ENCODE measurements at regions not wholly inside any gene's neighbourhood (a gene's known extent, or its start where the extent isn't known, plus 50 kb on each side); places are given as distances from the start of the nearest gene placed in this dataset.
"Not testable (repeated sequence)": the region's sequence is repeated elsewhere in the genome, so short reads cannot be mapped to it uniquely, and the experiment has no call there.

- DNase-seq, result no peak
Observed at GRCh38 chr5:66425842-66426241, 170.4 kb upstream of the MAST4 start.

GRCh38 chr5:66426259-66427138 is 169.7 kb upstream of the MAST4 start:
- DNase-seq, result no peak

DNA sequence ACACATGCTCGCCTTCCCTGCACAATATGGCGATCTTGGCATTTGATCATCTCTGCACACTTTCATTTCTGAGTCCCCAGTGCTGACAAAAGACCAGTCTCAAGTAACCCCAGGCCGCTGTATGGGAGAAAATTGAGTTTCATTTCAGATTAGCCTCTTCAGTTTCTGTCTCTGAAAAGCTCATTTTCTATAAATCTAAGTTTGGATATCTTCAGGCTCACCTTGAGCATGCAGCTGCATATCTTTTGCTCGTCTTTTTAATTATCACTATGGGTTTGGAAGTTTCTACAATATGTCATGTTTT is 169.1 kb upstream of the MAST4 start:
- no peak for DNase-seq

GRCh38 chr5:66436721-66437120 is 159.5 kb upstream of the MAST4 start:
- DNase-seq, result no peak

- no peak for DNase-seq
Observed at GRCh38 chr5:66438087-66438486, 158.1 kb upstream of the MAST4 start.

DNA sequence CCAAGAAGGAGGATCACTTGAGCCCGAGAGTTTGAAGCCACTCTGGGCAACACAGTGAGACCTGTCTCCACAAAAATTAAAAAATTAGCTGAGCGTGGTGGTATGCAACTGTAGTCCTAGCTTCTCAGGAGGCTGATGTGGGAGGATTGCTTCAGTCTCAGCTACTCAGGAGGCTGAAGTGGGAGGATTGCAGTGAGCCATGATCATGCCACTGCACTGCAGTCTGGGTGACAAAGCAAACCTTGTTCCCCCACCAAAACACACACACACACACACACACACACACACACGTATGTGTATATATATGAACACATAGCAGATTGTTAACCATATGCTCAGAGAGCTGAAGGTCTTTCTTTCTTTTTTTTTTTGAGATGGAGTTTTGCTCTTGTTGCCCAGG is 157.5 kb upstream of the MAST4 start:
- no peak for DNase-seq

DNA sequence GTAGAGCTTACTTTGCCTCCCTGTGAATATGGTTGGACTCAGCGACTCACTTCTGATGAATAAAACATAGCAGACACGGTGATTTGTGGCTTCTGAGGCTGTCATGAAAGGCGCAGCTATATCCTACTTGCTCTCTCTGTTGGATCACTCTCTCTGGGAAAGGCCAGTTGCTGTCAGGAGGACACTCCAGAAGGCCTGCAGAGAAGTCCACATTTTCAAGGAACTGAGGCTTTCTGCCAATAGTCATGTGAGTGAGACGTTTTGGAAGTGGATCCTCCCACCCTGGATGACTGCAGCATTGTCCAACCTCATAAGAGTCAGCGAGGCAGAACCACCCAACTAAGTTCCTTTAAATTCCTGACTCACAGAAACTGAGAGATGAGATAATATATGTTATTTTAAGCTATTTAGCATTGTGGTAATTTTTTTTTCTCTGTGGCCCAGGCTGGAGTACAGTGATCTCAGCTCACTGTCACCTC is 156.0 kb upstream of the MAST4 start:
- DNase-seq, result no peak

DNA sequence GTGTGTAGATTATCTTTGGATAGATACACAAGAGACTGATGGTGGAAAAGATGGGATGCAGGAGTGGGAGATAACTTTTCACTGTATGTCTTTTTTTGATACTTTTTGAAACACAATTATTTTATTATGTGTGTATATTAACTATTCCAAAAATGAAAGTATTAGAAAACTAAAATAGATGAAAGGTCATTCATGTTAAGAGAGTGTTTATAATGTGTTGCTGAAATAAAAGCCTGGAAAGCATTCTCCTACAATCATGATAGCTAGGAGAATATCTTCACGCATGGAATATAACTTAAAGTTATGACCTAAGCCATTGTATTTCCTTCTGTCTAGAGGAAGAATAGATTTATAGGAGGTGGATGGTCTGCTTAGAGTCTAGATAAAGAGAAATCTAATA is 154.8 kb upstream of the MAST4 start:
- DNase-seq, result no peak

- no peak for DNase-seq
Observed at GRCh38 chr5:66442951-66443445, 153.2 kb upstream of the MAST4 start.

- no peak for DNase-seq
Observed at GRCh38 chr5:66443462-66444130, 152.6 kb upstream of the MAST4 start.

GRCh38 chr5:66448070-66448469 is 148.1 kb upstream of the MAST4 start:
- DNase-seq, result not testable (repeated sequence)

GRCh38 chr5:66450237-66450636 is 146.0 kb upstream of the MAST4 start:
- no peak for DNase-seq

DNA sequence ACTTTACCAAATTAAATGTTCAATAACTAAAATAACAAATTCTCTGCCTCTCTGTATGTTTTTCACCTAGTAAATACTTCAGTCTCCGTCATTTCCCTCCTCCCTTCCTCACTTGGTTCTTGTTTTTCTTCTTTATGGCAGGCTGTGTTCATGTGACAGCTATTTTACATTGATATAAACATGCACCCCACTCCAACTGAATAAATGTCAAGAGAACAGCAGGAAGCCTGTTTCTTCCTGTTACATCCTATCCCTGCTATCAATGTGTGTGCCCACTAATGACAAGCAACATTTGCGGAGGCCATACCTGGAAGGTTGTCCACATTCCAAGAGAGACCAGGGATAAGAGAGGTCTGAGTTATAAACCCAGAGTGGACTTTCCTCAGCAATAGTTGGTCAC is 145.2 kb upstream of the MAST4 start:
- no peak for DNase-seq

- DNase-seq, result no peak
Observed at GRCh38 chr5:66452109-66452508, 144.1 kb upstream of the MAST4 start.

DNA sequence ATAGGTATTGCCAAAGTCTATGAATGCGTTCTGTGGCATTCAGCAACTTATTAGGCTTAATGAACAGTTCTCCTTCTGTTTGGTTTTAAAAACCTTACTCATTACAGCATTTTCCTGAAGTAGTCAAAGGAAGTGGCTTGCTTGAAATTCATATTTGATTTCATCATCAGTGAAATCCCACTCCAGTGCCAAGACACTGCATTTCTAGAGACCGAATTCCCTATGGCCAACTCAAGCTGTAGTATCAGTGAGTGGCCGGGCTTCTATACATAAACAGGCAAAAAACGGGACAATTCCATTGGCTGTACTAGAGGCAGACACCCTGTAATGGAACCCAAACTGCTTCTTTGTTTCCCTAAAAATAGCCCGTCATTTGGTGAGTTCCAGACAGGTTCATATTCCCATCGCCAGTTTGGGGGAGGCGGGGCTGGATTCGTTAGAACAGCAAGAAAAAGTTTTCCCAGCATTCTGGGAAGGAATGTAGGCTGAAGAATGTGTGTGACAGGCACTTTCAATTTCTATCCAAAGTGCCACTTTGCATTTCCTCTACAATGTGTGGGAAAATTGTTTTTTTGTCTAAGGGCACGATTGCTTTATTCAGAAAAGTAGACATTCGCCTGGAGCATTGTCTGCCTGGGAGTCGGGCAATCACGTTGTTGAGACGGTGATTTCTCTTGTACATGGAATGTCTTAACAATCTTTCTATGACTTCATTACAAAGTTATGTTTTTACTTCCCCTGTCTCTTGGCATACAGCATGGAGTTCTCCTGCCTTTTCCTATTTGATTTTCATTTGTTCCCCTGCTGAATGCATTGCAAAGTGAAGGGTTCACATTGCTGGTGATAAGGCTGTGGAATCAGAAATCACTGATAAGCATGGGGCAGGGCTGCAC is 141.8 kb upstream of the MAST4 start:
- no peak for DNase-seq

- DNase-seq, result no peak
Observed at GRCh38 chr5:66459728-66460127, 136.5 kb upstream of the MAST4 start.

- no peak for DNase-seq
Observed at GRCh38 chr5:66467564-66467963, 128.6 kb upstream of the MAST4 start.

- DNase-seq, result no peak
Observed at GRCh38 chr5:66469684-66470083, 126.5 kb upstream of the MAST4 start.

DNA sequence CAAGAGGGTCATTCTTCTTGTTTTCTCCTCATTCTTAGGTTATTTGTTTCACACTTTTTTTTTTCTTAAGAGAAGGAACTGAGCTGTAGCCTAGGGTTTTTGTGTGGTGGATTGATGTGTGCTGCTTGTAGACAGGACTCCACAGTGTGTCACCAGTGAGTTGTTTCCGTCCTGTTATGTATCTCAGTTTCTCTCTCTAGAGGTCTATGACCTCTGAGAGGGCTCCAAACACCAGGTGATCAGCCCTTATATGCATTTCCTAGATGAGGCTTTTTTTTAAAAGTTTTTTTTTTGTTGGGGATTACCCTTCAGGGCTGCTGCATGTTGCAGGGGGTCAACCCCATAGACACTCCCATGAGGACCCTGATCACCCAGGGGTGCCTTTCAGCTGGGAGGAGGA is 124.2 kb upstream of the MAST4 start:
- DNase-seq, result no peak

DNA sequence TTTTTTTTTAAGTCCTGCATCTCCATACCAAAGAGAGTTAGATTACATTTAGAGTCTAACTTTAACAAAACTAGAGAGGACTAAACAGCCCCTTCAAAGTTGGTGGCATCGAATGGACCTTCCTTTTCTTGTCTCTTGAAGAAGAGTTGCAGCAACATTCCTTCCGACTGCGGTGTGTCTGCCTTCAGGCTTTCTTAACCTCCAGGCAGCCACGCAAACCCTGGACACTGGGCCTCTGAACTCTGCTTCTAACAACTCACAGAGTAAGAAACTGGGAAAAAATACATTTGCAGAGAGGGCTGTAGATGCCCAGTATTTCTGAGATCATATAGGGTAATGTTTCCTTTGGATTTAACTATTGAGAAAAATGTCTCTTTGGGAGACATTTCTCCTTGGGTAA is 120.5 kb upstream of the MAST4 start:
- DNase-seq, result no peak

- DNase-seq, result no peak
Observed at GRCh38 chr5:66477596-66477995, 118.6 kb upstream of the MAST4 start.

DNA sequence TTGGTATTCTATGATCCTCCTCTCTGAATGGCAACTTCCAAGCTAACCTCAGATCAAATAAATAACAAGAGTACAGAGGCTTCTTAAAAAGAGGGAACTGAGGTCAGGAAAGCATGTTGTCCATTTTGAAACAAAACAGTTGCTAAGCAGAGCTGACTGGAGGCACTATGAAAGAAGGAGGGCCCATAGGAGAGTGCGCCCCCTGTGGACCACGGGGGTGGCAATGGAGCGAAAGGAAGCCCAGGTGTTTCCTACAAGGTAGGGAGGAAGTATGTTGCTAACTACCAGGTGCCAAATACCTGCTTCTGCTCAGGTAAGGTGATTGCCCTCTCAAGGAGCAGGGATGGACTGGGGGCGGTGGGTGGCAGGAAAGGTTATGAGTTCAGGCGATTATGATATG is 101.8 kb upstream of the MAST4 start:
- DNase-seq, result no peak

- DNase-seq, result no peak
Observed at GRCh38 chr5:66498791-66499207, 97.4 kb upstream of the MAST4 start.
